ENCODE measurements at regions not wholly inside any gene's neighbourhood (a gene's known extent, or its start where the extent isn't known, plus 50 kb on each side); places are given as distances from the start of the nearest gene placed in this dataset.
A peak's percentile ranks its signal among the peaks of the same experiment; 100 is the strongest.
"Not testable (repeated sequence)": the region's sequence is repeated elsewhere in the genome, so short reads cannot be mapped to it uniquely, and the experiment has no call there.

- H3K4me3 ChIP-seq, H3K27ac ChIP-seq: not testable (repeated sequence)
These were observed 127.7 kb upstream of the UBE3A start for GRCh38 chr15:25566545-25566944.

- no peak overlapping the region for H3K4me3 ChIP-seq
These were observed 126.8 kb upstream of the UBE3A start for GRCh38 chr15:25565470-25566264.

DNA sequence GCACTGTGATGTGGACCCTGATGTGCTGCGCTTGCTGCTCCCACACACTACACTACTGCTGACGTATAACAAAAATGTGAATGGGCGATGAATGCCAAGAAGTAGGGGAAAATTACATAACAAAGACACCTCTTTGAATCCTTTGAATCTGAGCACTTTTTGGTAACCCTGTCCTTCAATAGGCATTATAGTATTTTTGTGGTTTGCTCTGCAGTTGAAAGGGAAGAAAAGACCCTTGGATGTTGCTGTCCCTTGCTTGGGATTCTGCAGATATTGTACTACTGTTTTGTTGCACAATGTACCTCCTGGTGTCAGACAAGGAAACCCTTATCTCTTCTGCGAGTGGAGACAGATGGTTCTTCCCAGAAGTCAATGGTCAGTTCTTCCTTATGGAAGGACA, 124.8 kb upstream of the UBE3A start:
- no peak overlapping the region for H3K4me3 ChIP-seq
- no peak overlapping the region for H3K27ac ChIP-seq

More at GRCh38 chr15:25565470-25566264, 126.8 kb upstream of the UBE3A start:
- no peak overlapping the region for H3K27ac ChIP-seq

- H3K27ac ChIP-seq = no peak overlapping the region
These were observed 119.1 kb upstream of the UBE3A start for GRCh38 chr15:25557926-25558325.

GRCh38 chr15:25556136-25556535, 117.3 kb upstream of the UBE3A start:
- Histone ChIP-seq H3K27ac (no peak overlapping the region), H3K4me3 (no peak overlapping the region)

More at GRCh38 chr15:25557926-25558325, 119.1 kb upstream of the UBE3A start:
- H3K4me3 ChIP-seq = no peak overlapping the region

GRCh38 chr15:25554640-25555039, 115.8 kb upstream of the UBE3A start:
- H3K4me3 ChIP-seq = no peak overlapping the region

DNA sequence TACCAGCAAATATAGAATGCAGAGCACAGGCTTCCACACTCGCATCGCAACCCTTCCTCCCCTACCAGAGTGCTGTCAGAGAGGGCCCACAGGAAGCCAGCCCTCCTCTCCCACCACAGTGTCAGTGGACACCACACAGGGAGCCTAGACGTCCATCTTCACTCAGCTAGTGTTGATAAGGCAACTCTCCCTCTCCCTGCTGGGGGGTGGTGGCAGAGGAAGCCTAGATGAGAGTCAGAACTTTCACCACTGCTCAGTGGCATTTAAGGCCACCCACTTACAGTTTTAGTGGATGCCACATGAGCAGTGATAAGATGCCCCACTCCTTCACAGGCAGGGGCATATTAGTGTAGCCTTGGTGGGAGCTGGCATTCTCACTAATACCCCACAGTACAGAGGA, 109.8 kb upstream of the UBE3A start:
- no peak overlapping the region for H3K27ac ChIP-seq
- no peak overlapping the region for H3K4me3 ChIP-seq

More at GRCh38 chr15:25554640-25555039, 115.8 kb upstream of the UBE3A start:
- H3K27ac ChIP-seq = peak overlapping the region in 2 of 21 experiments; percentile 44 to 51

DNA sequence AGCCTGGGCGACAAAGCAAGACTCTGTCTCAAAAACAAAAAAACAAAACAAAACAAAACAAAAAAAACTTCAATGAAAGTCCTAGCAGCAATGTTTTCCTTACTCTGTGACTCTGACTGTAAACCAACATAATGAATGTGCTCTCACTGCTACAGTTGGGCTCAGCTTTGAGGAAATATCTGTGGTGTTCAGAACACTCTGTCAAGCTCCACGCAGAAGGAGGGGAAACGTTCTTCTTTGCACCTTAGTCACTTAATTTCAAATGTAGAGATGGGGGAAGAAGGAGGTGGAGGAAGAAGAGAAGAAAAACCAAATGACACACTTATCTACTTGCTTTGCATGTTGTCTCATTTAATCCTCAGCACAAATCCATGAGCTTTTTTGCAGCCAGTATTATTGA, 107.1 kb upstream of the UBE3A start:
- Histone ChIP-seq H3K4me3 (no peak overlapping the region), H3K27ac (no peak overlapping the region)

- Histone ChIP-seq H3K27ac (no peak overlapping the region), H3K4me3 (no peak overlapping the region)
These were observed 106.2 kb upstream of the UBE3A start for GRCh38 chr15:25545017-25545416.

DNA sequence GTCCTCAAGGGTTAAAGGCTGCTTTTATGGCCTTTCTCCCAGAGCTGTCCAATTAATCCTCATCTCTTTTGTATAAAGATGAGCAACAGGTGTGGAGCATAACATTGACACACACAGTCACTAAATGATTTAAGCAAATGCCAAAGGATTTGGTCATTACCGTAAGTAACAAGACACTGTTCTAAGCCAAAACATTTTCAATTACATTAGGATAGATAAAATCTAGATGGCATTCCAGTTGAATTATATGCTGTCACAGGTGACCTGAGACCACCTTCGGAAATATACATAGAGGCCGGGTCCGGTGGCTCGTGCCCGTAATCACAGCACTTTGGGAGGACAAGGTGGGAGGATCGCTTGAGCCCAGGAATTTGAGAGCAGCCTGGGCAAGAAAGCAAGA, 105.3 kb upstream of the UBE3A start:
- H3K4me3 ChIP-seq = no peak overlapping the region
- H3K27ac ChIP-seq = peak overlapping the region in 2 of 21 experiments; percentile 5 to 11

GRCh38 chr15:25543196-25543595, 104.4 kb upstream of the UBE3A start:
- Histone ChIP-seq H3K4me3 (no peak overlapping the region), H3K27ac (peak overlapping the region in 4 of 21 experiments; percentile 5 to 64 (median 32))

- no peak overlapping the region for H3K4me3 ChIP-seq
- no peak overlapping the region for H3K27ac ChIP-seq
These were observed 102.4 kb upstream of the UBE3A start for GRCh38 chr15:25541228-25541627.

DNA sequence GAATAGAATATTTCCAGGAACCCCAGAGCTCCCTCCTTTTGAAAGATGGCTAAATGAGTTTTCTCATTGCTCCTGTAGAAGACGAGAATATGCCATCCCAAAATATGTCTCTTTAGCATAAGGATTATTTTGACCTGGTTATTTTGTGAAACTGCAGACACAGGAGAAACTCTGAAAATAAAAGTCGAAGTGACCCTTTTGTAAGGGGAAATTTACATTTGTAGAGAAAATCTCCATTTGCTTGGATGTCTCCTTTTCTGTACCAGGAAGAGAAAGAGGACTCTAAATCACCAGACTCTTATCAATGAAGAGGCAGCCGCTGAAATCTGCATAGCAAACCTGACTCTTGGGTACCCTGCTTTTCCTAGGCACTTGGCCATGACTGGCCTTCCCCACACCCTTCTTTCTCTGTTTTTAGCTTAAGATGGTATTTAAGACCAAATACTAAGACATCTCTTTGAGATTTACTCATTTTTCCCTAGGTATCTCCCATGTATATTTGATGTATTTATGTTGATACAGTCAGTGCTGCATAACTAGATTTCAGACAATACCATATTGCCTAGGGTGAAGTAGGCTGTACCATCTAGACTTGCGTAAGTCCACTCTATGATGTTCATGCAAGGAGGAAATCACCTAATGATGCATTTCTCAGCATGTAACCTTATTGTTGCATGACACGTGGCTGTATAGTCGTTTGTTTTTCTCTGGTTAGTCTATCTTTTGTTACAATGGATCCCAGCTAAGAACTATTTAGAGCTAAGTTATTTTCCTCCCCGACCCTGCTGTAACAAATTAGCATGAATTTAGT, 98.2 kb upstream of the UBE3A start:
- Histone ChIP-seq H3K4me3 (no peak overlapping the region), H3K27ac (no peak overlapping the region)

- H3K27ac ChIP-seq = no peak overlapping the region
These were observed 97.0 kb upstream of the UBE3A start for GRCh38 chr15:25535866-25536265.

GRCh38 chr15:25534293-25534692, 95.5 kb upstream of the UBE3A start:
- Histone ChIP-seq H3K4me3 (no peak overlapping the region), H3K27ac (no peak overlapping the region)

More at GRCh38 chr15:25535866-25536265, 97.0 kb upstream of the UBE3A start:
- no peak overlapping the region for H3K4me3 ChIP-seq

GRCh38 chr15:25532269-25533140, 93.7 kb upstream of the UBE3A start:
- no peak overlapping the region for H3K27ac ChIP-seq

DNA sequence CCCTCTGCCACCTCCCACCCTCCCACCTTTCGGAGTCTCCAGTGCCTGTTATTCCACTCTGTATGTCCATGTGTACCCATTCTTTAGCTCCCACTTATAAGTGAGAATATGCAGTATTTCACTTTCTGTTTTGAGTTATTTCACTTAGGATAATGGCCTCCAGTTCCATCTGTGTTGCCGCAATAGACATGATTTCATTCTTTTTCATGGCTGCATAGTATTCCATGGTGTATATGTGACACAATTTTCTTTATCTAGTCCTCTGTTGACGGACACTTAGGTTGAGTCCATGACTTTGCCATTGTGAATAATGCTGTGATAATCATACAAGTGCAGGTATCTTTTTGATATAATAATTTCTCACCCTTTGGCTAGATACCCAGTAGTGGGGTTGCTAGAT, 91.0 kb upstream of the UBE3A start:
- Histone ChIP-seq H3K27ac (no peak overlapping the region), H3K4me3 (no peak overlapping the region)

More at GRCh38 chr15:25532269-25533140, 93.7 kb upstream of the UBE3A start:
- no peak overlapping the region for H3K4me3 ChIP-seq

- H3K27ac ChIP-seq = no peak overlapping the region
- H3K4me3 ChIP-seq = no peak overlapping the region
These were observed 88.3 kb upstream of the UBE3A start for GRCh38 chr15:25527118-25527517.

GRCh38 chr15:25525741-25526140, 86.9 kb upstream of the UBE3A start:
- H3K4me3 ChIP-seq = no peak overlapping the region
- no peak overlapping the region for H3K27ac ChIP-seq

- no peak overlapping the region for H3K27ac ChIP-seq
- H3K4me3 ChIP-seq = no peak overlapping the region
These were observed 76.8 kb upstream of the UBE3A start for GRCh38 chr15:25515633-25516032.

Measured in skin epidermis (tissue), 12 donors.